GM19468 (cell line): ENCODE measurements at regions not wholly inside any gene's neighbourhood (a gene's known extent, or its start where the extent isn't known, plus 50 kb on each side); places are given as distances from the start of the nearest gene placed in this dataset.

Experiments used
- ATAC-seq: cut with Tn5 transposase; IDR thresholded peaks from one replicate; pipeline ENCODE4 v1.9.1; 2021; ENCODE audit warnings: mild to moderate bottlenecking, moderate library complexity, moderate number of reproducible peaks; ENCODE audit not compliant: unreplicated experiment; ENCODE audit errors: extremely low read depth

DNA sequence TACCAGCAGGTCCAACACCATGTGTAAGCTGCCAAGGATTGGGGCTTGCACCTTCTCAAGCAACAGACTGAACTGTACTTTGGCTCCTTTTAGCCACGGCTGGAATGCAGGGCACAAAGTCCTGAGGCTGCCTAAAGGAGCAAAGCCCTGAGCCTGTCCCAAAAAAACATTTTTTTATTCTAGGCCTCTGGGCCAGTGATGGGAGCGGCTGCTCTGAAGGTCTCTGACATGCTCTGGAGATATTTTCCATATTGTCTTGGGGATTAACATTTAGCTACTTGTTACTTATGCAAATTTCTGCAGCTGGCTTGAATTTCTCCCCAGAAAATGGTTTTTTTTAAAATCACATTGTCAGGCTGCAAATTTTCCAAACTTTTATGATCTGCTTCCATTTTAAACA, 885.3 kb downstream of the GLUD2 start:
- ATAC-seq: no peak

DNA sequence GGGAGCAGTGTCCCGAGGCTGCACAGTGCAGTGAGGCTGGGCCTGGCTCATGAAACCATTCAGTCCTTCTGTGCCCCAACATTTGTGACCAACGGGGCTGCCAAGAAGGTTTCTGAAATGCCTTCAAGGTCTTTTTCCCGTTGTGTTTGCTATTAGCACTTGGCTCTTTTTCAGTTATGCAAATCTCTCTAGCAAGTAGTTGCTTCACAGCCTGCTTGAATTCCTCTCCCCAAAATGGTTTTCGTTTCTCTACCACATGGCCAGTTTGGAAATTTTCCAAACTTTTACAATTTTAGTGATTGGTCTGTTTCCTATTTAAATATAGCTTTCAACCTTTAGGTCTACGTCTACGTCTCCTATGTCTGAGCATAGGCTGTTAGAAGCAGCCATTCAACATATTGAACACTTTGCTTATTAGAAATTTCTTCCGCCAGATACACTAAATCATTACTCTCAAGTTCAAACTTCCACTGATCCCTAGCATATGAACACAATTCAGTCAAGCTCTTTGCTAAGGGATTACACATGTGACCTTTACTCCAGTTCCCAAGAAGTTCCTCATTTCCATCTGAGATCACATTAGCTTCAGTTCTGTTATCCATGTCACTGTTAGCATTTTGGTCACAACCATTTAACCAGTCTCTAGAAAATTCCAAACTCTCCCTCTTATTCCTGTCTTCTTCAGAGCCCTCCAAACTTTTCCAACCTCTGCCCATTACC, 901.8 kb downstream of the GLUD2 start:
- ATAC-seq: no peak

DNA sequence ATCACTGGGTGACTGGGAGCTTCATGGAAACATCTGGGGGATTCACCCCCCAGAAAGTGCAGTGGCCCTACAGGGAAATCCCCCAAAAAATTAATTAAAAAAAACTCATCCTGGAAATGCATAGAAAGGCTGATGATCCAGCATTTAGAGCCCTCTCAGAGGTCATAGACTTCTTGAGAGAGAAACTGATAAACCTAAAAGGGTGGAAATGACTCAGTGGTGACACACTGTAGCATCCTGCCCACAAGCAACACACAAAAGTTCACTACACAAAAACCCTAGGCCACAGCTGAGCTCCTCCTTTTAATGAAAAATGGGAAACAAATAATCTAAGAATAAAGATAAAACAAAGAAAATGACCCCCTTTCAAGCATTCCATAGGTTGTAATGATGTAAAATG, 911.5 kb downstream of the GLUD2 start:
- ATAC-seq: no peak

DNA sequence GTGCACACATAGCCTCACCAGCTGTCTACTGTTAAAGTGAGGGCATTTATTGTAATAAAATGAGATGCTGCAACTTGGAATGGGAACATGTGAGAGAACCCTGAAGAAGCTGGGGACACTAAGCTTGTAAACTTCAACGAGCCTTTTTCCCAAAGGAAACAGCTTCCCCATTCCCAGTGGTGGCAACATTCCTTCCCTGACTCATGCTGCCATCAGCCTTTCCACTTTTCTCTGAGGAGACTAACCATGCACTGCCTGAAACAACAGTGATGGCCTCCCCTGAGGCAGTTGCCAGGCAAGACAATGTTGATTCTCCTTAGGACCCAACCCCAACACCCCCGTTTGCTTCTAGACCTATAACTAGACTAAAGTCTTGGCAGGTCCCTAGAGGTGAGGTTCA, 928.3 kb downstream of the GLUD2 start:
- no peak for ATAC-seq

DNA sequence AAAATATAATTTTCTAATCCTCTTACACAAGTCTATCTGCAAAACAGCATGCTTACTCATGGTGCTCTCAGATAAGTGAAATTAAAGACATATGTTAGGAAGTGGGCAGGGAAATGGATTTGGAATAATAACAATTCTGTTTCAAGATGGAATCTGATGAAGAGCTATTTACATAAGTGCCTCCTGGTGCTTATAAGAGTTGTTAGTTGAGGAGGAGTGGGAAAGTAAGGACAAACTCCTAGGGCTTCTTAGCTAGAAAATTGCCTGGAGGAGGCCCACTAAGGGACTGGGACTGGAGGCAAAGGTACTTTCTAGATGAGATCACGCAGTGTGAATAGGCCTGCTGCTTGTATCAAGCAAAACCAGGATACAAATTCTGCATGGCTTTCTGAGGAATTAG, 939.8 kb downstream of the GLUD2 start:
- no peak for ATAC-seq

DNA sequence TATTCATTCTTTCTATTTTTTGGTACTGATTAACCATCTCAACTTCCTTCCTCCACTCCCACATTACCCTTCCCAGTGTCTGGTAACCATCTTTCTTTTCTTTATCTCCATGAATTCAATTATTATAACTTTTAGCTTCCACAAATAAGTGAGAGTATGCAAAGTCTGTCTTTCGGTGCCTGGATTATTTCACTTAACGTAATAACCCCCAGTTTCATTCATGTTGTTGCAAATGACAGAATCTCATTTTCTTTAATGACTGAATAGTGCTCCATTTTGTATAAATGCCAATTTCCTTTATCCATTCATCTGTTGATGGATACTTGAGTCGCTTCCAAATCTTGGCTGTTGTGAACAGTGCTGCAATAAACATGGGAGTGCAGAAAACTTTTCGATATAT, 940.4 kb downstream of the GLUD2 start:
- ATAC-seq: no peak

DNA sequence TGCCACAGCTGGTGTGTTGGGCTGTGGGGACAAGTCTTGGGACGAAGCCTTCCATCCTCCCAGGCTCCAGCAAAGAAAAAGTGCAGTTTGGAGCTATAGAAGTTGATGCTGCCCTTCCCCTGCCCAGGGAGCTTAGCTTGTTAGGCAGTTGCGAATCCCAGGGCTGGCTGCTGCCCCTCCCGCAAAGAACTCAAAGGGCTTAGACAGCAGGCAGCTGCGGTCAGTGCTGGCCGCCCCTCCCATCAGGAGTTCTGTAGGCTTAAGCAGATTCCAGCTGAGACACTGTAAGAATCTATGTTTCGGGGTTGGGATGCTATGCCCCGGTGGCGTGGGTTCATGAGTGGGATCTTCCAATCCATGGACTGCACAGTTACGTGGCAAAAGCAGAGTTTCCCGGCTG, 956.7 kb downstream of the GLUD2 start:
- no peak for ATAC-seq

DNA sequence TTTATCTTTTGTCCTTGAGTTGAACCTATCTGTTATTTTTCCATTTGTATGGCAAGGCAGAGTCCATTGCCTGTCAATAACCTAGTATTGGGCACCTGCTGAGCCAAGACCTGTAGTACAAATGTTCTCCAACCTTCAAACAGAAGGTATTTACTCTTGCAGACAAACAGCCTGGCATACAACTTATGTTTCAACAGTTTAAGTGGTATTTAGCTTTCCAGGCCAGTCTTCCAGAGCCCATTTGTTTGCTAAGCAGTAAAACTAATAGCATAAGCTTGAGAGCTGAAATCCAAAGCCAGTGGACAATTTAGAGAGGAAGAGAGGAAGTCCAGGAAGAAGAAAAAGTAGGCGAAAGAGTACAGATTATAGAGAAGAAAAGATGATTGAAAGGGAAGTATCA, 979.3 kb downstream of the GLUD2 start:
- no peak for ATAC-seq

DNA sequence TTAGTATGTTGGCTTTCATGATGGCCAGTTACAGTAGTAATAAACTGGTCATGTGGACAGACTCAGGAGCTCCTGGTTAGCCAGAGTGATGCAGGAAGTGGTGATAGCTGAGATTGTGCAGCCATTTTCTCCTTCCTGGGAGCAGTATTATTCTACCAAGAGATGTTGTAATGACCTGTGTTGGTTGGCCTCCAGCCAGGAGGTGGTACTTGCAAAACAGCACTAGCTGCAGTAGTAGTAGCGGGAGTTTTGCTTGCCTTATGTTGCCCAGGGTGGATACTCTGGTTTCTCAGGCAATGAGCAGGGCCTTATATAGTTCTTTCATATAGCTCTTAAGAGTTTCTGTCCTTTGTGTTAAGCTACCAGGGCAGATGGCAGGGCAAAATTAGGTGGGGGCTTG, 998.8 kb downstream of the GLUD2 start:
- ATAC-seq: no peak

DNA sequence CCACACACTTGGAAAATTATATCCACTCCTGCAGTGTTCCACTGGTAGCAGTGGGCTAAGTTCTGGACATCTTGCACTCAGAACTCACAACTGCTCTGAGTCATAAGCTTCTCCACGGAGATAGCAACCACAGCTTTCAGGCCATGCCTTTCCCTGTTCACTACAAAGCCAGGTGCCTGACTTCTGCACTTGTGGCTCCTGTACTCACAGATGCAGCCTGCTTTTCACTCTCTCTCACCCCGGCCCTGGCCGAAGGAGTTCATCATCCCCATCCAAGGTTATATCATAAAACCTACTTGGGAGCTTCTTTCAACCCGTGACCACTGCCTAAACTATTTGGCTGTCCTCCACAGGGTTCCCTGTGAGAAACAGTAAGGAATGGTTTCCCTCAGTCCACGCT, 999.4 kb downstream of the GLUD2 start:
- no peak for ATAC-seq

DNA sequence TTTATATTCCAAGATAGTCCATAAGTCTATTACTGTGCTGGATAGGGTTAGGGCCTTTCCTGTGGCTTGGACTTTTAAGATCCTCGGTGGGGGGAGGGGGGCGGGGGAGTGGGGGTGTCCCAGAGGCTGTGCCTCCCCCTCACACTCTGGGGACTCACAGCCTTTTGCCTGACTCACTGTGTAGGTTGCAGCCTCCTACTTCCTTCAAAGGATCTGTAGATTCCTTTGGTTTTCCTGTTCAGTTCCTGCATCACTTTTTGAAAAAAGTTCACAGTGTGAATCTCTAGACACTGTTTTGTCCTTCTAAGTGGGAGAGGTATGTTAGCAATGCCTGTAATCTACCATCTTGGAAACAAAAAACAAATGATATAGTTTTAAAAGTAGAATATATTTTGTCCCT, 999.9 kb downstream of the GLUD2 start:
- no peak for ATAC-seq

DNA sequence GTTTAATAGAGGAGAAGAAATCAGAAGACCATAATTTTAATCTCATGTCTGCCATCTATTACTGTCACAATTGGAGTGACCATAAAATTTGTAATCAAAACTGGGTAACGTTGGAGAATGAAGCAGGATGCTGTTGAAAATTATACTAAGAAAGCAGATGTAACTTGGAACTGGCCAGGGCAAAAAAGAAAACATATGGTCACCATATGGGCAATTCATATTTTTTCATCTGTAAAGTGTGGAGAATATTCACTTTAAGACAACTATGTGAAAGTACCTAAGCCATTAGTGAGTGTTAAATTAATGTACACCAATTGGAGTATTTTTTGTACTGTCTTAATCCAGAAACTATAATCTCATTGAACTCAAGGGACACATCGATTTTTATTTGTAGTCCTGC, 1008.0 kb downstream of the GLUD2 start:
- ATAC-seq: no peak

DNA sequence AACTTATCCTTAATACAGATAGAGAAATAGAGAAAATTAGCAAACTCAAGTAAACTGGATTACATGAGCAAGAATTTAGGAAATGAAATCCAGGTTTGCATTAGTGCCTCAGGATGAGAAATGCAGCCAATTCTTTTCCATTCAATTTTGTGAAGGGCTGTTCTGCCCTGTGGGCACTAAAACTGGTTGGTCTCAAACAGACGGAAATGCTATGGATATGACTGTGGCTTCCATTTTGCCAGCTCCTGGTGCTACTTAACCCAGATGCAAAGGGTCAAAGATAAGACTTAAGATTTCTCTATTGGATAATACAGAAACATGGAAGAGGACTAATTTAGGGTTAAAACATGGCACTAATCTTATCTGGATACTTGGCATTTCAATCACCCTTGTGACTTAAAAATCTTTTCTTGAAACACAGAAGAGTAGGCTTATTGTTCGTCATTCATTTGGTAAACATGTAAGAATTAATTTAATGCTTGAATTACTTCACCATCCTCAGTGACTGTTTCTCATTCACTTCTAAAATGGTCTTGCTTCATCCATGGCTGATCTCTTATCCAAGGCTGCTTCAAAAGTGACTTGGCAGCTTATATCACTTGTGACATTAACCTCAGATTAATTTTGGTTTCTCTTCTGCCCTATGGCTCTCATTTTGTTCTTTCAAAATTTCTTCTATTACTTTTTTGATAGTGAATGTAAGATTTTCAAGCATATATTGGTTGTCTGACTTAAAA, 1008.7 kb downstream of the GLUD2 start:
- ATAC-seq: no peak

DNA sequence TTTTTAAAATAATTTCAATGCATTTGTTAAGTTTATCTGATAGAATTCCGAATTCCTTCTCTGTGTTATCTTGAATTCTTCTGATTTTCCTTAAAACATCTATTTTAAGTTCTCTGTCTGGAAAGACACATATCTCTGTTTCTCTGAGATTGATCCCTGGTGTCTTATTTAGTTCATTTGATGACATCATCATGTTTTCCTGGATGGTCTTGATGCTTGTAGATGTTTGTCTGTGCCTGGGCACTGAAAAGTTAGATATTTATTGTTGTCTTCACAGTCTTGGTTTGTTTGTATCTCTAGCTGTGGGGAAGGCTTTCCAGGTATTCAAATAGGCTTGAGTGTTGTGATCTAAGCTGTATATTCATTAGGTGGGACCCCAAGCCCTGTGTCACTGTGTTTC, 1028.8 kb downstream of the GLUD2 start:
- no peak for ATAC-seq

DNA sequence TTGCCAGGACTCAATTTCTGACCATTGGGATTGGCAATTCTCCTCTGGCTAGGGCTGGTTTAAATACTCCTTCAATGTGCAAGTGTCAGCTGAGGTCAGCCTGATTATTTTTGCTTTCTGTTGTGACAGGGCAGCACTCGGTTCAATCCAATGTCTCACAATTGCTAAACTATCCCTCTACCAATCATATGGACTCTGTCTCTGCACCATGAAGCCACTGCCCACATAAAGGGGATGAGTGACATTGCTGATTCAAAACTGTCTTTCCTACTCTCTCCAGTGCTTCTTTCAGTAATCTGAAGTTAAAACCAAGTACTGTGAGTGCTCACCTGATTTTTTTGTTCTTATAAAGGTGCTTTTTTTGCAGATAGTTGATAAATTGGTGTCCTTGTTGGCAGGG, 1030.7 kb downstream of the GLUD2 start:
- no peak for ATAC-seq

DNA sequence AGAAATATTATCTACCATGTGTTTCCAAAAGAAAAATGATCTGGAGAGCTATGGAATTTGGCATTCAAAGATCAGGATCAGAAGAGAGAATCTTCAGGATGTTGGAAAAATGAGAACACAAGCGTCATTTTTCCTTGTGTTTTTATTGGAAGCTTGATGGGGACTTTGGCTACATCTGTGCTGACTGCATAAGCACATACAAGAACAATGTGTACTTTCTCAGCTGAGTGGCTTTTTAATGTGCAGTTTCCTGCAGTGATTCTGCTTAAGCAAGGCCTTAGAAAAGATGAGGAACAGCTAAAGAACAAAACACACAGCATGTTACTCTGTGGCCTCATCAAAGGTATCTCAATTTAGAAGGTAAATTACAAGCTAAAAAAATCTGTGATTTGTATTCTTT, 1039.9 kb downstream of the GLUD2 start:
- ATAC-seq: no peak

DNA sequence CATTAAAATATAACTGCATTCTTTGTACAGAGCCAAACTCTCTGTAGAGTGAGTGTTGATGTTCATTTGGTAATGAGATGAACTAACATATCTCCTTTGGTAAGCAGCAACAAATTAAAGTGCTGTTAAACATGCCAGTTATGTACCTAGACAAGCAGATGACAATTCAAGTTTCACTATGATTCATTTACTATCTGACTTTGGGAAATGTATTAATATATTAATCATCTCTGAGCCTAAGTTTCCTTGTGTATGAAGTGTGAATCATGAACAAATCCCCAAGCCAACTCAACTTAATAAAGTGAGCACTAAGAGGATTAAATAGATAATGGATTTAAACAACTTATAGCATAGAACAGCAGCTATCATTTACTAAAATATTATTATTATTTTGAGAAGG, 1044.2 kb downstream of the GLUD2 start:
- no peak for ATAC-seq

DNA sequence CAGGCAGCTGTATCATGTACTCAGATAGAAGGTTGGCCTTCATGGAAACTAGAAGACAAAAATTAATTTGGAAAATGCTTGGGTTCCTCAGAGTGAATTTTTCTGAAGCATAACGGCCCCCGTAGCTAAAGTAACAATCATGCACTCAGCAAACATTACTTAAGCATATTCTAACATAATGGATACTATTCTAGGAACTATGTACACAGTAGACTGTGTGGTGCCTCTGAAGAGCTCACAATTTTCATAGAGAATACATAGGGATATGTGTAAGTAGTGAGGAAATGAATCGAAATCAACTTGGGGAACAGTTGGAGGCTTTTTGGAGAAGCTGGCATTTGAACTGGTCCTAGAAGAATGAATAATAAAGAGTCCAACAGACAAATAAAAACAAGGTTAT, 1045.0 kb downstream of the GLUD2 start:
- no peak for ATAC-seq

DNA sequence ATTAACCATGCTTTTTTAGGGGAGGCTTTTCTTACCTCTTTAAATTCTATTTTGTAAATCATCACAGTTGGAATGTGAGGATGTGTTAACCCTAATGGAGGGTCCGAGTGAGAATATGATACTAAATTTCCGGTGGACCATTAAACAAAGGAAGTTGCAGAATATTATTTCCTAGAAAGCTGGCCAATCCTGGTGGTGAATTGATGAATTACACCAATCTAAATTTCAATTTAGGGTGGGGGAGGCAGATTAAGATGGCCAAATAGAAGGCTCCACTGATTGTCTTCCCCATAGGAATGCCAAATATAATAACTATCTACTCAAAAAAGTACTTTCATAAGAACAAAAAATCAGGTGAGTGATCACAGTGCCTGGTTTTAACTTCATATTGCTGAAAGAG, 1045.6 kb downstream of the GLUD2 start:
- ATAC-seq: no peak

DNA sequence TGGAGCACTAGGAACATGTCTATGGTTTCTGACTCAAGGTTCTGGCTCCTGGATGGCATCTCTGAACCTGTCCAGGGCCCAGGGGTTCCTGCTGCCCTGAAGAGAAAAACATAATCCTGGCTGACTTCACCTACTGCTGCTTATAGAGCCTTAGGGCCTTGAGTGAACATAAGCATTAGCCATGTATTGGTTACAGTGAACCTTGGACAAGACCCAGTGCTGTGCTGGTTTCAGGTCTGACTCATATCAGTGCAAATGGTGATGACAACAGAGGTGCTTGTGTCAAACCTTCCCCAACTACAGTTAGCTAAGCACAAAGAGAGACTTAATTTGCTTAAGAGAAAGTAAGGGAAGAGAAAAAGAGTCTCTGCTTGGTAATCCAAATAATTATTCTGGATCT, 1047.2 kb downstream of the GLUD2 start:
- ATAC-seq: no peak

DNA sequence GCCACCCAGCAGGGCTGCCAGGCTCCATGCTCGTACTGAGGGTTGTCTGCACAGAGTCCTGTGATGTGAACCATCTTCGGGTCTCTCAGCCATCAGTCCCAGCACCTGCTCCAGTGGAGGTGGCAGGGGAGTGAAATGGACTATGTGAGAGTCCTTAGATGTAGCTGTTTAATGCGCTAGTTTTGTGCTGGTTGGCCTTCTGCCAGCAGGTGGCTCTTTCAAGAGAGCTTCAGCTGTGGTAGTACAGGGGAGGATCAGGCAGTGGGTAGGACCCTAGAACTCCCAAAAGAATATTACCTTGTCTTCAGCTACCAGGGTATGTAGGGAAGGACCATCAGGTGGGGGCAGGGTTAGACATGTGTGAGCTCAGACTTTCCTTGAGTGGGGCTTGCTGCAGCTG, 1066.0 kb downstream of the GLUD2 start:
- ATAC-seq: no peak

DNA sequence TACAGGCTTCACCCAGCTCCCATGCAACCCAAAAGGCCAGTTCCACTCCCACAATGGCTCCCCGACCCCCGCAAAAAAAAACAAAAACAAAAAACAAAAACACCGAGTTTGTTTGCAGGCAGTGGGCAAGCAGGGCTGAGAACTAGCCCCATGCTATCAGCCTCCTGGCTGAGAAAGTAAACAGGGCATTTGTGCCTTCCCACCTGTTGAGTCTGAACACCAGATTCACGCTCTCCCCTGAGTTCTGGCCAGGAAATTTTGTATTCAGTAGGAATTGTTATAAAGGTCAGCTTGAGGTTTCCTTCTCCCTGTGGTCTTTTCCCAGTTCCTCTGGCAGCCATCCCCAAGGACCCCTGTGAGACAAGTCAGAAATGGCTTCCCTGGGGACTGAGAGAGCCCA, 1066.5 kb downstream of the GLUD2 start:
- no peak for ATAC-seq
